GM18505 (cell line): ENCODE measurements at regions not wholly inside any gene's neighbourhood (a gene's known extent, or its start where the extent isn't known, plus 50 kb on each side); places are given as distances from the start of the nearest gene placed in this dataset.

Experiments
- ATAC-seq: cut with Tn5 transposase; IDR thresholded peaks from one replicate; pipeline ENCODE4 v1.9.1; 2021; ENCODE audit not compliant: unreplicated experiment
- POLR2A ChIP-seq: IDR thresholded peaks from 4 replicates; pipeline ENCODE4 v1.6.1; 2011; ENCODE audit warnings: borderline replicate concordance; ENCODE audit not compliant: insufficient read depth, insufficient read length; ENCODE audit errors: extremely low read depth

DNA sequence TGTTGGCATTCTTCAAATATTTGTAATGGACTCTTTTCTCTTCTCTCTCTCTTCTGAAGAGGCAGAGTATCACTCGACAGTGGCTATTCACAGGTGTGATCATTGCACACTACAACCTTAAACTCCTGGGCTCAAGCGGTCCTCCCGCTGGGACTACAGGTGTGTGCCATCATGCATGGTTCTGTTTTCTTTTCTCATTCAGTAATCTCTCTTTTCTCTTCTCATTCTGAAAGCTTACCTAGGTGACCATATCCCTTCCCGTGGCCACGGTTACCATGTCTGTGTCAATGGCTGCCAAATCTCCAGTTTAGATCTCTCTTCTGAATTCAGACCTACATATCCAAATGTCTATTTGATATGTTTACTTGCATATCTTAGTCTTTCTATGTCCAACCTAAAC is 96.3 kb downstream of the SOX2 start:
- TF ChIP-seq POLR2A: no peak
- ATAC-seq: no peak

DNA sequence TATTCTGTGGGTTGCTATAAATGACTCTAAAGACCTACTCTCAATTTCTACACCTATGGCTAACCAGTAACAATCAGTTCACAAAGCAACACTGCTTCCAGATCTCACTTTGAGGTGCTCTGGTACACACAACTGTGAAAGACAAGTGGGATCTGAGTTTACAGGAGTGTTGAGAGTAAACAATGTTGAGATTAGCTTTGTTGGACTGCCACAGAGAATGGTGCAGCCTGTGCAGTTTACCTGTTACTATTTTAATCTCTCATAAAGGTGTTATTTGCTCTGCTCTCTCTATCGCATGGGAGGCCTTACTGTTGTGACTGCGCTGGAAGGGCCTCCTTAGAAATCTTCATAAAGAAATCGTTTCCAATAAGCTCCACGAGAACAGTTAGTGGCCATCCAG is 112.0 kb downstream of the SOX2 start:
- TF ChIP-seq POLR2A: no peak

DNA sequence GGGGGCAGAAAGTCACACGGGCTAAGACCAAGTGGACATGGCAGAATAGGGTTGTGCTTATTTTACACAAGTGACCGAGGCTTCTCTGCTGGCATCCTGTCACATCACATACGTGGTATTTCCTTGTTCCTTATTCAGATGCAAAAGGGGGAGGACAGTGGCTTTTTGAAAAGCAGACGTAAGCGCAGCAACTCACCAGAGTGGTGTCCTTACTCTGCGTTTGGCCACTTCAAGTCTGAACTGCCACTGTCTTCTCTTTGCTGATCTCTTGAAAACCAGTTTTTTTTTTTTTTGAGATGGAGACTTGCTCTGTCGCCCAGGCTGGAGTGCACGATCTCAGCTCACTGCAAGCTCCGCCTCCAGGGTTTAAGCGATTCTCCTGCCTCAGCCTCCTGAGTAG is 113.2 kb downstream of the SOX2 start:
- no peak for ATAC-seq
- no peak for TF ChIP-seq POLR2A

More for the DNA sequence above, 112.0 kb downstream of the SOX2 start:
- no peak for ATAC-seq

DNA sequence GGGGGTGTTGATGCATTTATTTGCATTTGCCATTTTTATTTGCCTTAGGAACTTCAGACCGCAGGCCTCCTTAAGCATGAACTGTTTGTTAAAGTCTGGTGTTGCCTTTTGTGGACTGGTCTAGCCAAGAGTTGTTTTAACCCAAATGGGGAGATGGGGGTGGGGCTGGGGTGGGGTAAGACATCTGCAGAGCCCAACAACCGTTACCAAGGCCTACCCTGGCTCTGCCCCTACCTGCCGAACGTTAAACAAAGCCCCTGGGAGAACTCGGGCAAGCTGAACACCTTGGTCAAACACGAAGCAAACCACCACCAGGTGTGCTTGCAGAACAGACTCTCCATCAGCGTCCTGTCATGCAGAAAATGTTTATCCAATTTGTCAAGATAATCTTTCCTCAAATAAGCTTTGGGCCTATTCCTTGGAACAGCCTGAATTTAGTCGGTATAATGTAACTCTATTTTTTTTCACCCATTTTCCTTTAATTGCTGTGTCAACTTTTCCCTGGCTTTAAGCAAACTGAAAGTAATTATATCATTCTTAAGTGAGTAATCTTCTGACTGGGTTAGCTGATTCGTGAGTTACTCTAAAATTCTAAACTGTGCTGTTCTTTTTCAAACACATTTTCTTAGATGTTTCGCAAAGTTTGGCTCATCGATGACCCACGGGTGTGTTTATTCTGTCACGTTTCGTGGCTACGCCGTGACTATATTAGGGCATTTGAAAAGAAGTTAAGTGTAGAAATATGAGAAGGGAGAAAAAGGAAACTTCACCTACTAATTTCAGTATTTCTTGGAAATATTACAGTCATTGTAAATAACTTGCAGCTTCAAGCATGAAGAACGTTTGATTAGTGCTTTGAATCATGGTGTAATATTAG is 127.6 kb downstream of the SOX2 start:
- TF ChIP-seq POLR2A: no peak
- ATAC-seq: no peak

DNA sequence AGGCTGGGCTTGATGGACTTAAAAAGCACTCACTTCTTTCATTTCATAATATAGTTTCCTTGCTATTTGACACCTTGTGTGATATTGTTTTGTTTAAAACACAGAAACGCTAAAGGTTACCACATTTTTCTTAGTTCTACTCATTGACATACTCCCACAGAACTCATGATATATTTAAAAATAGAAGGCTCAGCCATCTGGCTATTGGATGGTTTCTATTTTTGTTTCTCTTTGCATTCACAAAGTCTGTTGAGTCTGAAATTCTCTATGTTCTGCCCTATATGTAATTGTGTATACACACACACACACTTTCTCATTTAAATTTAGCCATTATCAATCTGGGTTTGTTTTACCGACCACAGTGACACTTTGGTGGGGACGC is 128.2 kb downstream of the SOX2 start:
- no peak for ATAC-seq
- no peak for TF ChIP-seq POLR2A

DNA sequence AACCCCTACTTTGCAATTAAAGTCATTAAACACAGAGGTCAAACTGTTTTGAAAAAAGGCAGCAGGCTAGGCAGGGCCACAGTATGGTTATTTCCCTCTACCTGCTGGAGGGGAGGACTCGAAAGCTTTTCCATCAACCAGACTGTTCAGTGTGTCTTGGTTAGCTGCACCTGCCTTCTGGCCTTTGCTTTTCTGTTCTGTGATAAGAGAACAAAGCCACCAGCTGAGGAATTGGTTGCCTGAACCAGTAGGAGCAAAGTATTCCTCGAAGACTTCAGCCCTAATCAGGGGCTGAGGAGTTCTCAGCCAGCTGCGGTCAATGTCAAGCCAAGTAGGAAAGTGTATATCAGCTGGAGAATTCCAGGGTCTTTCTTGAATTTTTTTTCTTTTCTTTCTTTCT is 132.5 kb downstream of the SOX2 start:
- no peak for ATAC-seq

DNA sequence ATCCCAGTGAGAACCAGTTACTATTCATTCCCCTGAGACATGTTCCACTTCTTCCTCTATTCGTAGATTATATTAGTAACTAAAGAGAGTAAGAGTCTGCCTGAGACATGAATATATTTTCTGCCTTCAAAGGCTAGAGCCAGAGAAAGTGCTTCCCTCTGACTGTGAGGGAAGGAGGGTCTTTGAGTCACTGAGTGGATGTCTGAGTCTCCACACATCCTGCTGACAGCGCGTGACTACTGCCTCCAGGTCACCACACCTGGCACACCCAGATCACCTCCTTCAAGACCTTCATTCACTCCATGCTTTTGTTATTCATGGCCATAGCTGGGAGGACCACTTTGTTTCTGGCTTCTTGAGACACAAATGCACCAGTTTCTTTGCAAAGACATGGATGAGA is 135.6 kb downstream of the SOX2 start:
- ATAC-seq: no peak
- no peak for TF ChIP-seq POLR2A

More for the DNA sequence above, 132.5 kb downstream of the SOX2 start:
- TF ChIP-seq POLR2A: no peak

DNA sequence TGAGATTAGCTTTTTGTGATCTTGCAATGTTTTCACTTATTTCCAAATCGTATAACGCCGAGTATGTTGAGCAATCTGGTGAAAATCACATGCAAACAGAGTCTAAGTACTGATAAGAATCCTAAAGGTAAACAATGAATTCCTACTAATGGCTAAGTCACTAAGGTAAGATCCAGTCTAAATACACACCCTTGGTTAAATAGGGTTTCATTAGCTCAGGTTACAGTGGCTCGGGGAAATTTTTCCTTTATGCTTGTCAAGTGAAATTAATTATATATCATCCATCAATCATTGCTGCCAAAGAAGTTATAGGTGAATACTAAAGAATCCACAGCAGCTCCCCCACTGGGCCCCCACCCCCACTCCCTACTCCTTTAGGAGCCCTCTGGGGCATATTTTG is 139.3 kb downstream of the SOX2 start:
- TF ChIP-seq POLR2A: no peak
- ATAC-seq: no peak

DNA sequence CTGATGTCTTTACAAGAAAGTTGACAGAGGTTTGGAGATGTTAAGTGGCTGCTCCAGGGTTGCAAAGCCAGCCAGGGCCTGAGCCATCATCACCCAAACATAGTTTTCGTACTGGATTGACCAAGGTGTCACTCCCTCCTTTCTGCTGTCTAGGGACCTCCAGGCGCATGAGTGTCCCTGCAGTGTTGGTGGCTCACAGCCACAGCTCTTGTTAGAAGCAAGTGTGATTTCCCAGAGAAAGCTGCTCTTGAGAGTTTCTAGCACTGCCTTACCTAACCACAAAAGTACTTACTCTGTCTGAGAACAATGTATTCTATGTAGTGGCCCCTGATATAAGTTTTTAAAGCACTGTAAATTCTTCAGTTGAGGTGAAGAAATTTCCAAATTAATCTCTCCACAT is 144.1 kb downstream of the SOX2 start:
- no peak for TF ChIP-seq POLR2A
- ATAC-seq: no peak

DNA sequence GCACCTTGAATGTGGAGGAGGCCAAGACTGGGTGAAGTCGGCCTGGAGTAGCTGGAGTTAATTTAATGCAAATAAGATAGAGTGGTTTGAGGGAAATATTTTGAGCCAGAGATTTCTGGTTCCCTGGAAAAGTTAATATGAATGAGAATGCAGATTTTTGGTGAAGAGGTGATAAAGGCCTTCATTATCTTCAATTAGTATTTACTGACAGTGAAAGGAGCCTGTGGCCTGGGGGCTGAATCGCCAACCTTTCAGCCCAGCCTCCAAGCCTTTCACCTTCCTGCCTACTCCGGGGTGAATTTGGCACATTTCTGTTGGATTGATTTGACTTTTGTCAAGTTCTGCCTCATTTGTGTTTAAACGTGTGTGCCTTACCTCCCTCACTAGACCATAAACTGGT is 147.8 kb downstream of the SOX2 start:
- ATAC-seq: no peak
- TF ChIP-seq POLR2A: no peak

DNA sequence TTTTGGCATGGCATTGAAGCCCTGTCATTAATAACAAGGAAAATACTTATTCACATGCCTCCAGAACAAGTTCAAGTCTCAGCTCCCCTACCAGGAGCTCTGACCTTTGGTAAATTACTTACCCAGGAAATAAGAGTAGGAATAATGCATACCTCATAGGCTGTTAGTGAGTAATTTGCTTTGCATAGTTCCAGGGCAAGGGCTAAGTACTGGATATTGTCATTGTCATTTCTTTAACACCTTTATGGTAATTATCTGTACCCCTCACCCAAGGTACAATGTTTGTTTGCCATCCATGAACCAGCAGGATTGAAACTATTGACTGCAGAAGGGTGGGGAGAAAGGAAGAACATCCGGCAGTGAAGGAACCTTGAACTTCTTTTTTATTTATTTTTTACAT is 148.5 kb downstream of the SOX2 start:
- no peak for TF ChIP-seq POLR2A
- ATAC-seq: no peak

DNA sequence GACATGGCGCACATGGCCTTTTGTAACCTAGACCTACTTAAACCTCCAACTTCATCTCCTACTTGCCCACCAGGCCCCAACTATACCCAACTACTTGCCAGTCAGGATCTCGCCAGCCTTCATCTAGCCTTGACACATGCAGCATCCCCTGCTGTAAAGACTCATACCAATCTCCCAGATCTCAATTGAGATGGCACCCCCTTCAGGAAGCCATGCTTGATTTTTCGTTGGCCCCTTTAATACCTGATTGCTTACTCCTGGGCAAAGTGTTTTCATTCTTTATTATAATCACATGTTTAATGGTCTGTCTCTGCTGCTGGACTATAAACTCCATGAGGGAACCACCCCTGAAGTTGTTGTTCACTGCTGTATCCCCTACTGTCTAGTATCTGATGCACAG is 150.8 kb downstream of the SOX2 start:
- no peak for ATAC-seq
- TF ChIP-seq POLR2A: no peak

DNA sequence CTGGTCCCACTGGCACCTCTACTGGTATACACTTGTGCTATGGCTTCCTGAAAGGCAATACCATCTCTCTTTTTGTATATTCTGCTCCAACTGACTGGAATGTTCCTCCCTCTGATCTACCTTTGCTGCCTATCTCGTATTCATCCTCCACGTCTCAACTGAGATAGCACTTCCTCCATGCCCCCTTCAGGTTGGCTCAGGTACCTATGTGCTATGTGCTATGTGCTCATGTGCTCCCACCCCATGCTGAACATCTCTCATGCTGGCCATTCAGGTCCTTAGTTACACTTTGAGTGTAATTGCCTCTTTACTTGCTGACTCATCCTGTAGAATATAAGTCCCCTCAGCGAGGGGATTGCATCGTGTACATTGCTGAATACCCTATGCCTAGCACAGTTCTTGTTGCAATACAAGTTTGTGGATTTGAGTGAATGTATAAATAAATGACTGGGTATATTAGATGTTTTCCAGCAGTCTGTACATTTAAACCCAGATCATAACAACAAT is 156.9 kb downstream of the SOX2 start:
- no peak for TF ChIP-seq POLR2A
- ATAC-seq: no peak

DNA sequence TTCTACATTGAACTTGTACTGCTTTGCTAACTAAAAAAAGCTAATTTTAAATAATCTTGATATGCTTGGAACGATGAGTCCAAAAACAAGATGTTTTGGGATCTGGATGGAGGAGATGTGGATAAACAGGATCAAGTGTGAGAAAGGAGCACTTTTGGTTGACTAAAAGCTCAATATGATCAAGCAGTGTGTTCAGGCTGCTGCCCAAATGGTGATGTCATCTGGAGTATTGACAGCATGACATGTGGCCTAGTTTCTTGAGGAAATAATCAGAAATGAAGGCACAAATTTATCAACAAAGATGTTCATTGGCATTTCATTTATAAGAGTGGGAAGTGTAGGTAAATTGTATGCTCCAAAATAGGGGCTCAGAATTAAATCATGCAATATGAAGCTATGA is 161.2 kb downstream of the SOX2 start:
- no peak for TF ChIP-seq POLR2A
- no peak for ATAC-seq

DNA sequence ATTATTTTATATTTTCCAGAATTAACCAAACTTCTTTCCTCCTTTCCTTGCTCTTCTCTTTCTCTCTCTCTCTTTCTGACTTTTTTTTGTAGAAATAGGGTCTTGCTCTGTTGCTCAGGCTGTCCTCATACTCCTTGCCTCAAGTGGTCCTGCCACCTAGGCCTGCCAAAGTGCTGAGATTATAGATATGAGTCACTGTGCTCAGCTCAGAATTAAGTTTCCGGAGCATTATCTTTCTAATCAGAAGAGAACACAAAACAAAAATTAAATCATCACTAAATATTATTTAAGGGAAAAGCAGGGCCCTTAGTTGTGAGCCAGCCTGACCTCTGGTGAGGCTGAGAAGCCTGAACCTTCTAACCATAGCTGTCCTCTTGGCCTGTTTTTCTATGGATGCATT is 168.2 kb downstream of the SOX2 start:
- ATAC-seq: no peak

DNA sequence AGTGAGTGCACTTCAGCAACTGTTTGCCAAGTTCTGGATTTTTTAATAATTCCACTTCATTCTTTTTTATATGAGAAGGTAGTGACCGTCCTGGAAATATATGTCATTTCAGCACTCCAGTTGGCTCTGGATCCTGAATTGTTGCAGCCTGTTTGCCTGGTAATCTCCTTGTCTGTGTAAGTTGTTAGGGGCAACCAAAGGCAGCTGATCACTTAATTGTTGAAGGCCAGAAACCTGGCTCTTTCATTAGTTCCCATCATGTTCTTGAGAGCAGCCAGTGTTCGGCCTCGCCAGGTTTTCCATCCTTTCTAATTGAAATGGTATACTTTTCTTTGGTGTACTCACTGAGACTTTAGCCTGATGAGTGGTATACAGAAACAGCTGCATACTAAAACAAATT is 168.6 kb downstream of the SOX2 start:
- no peak for TF ChIP-seq POLR2A
- no peak for ATAC-seq

More for the DNA sequence above, 168.2 kb downstream of the SOX2 start:
- TF ChIP-seq POLR2A: no peak

DNA sequence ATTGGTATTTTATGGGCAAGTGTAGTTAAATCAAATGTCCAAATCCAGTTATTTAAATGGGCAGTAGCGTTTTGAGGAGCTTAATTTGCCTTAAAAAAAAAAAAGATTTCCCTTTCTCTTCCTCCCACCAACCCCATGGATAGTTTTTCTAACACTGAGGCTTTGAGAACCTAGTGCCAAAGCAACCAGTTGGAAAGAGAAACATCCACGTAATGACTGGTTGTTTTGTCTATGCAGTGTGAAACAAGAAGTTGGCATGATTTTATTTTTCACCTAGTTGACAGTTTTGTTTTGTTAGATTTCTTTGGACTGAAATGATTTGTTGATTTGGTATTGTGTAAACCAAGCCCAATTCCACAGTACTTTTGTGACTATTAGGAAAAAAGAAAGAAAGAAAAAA is 170.0 kb downstream of the SOX2 start:
- no peak for ATAC-seq

More for the DNA sequence above, 170.0 kb downstream of the SOX2 start:
- TF ChIP-seq POLR2A: no peak
